Activated CD4-positive, alpha-beta T cell treated with anti-CD3 and anti-CD28 coated beads, Interleukin-2, amount 10 ng/mL, durations not matched to agents 7 days and 5 days (primary cell): ENCODE measurements at regions not wholly inside any gene's neighbourhood (a gene's known extent, or its start where the extent isn't known, plus 50 kb on each side); places are given as distances from the start of the nearest gene placed in this dataset.

Experiments
- CTCF ChIA-PET: fragments of 350-600 bp; sonication (Branson Sonifier 250); formaldehyde crosslinking; loops from one replicate; lab custom pipeline; 2021; ENCODE audit warnings: antibody characterized with exemption; lab: Charles Lee
- POLR2A ChIA-PET: fragments of 350-600 bp; sonication (Branson Sonifier 250); formaldehyde crosslinking; loops from one replicate; lab custom pipeline; 2021; ENCODE audit warnings: antibody characterized with exemption; lab: Charles Lee
- DNase-seq: peaks from one replicate; pipeline ENCODE4 v3.0.0-alpha.2; 2020
- H3K27ac Mint-ChIP-seq: one replicate; pipeline ENCODE4 v1.8.0; 2021; ENCODE audit warnings: mild to moderate bottlenecking, moderate library complexity, mixed read lengths
- H3K27me3 Mint-ChIP-seq: one replicate; pipeline ENCODE4 v1.8.0; 2021; ENCODE audit warnings: mixed read lengths
- H3K36me3 Mint-ChIP-seq: one replicate; pipeline ENCODE4 v1.8.0; 2021; ENCODE audit warnings: low read depth, mixed read lengths
- H3K4me1 Mint-ChIP-seq: one replicate; pipeline ENCODE4 v1.8.0; 2021; ENCODE audit warnings: mixed read lengths
- H3K4me3 Mint-ChIP-seq: one replicate; pipeline ENCODE4 v1.8.0; 2021; ENCODE audit warnings: mild to moderate bottlenecking, moderate library complexity, mixed read lengths
- H3K9me3 Mint-ChIP-seq: one replicate; pipeline ENCODE4 v1.8.0; 2021; ENCODE audit warnings: mixed read lengths

DNA sequence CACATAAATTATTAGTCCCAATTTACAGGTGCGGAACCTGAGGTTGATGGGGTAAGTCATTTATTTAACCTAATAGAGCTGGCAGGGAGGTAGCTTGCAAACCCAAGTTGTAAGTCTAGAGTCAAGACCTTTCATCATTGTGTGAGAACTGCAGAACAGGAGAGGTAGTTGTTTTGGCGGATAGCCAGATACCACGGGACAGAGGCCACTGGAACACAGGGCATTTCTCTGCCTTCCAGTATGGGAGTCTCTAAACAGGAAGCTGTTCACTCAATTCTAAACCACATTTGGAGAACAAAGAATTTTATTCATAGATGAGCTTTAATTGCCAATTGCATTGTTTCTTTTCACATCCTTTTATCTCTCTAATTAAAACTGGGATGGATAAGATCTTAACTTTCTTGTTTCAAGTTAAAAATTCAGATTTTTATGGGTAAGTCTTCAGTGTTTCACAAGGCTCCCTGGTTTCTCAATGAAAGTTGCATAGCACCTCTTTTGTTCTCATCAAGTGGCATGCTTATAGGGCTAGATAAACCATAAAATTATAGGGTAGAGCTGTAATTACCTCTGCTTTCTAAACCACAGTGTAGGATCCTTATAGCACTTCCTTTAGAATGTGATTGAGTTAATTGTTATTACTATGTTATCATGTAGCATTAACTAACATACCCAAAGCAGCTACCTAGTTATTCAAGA, 489.0 kb downstream of the GATA3 start:
- H3K9me3 Mint-ChIP-seq: peaks cover 2% of the 10 kb centered on the region
- no peaks in the 10 kb centered on the region for H3K4me1 Mint-ChIP-seq
- H3K4me3 Mint-ChIP-seq: no peak overlapping the region
- H3K36me3 Mint-ChIP-seq: no peaks in the 10 kb centered on the region
- ChIA-PET CTCF (no interaction called here), POLR2A (no interaction called here)
- H3K27ac Mint-ChIP-seq: no peak overlapping the region
- H3K27me3 Mint-ChIP-seq: no peaks in the 10 kb centered on the region
- no peak for DNase-seq

GRCh38 chr10:8544057-8544380, 489.5 kb downstream of the GATA3 start:
- CTCF ChIA-PET: no interaction called here
- Mint-ChIP-seq H3K27me3 (no peaks in the 10 kb centered on the region), H3K36me3 (no peaks in the 10 kb centered on the region), H3K9me3 (peaks cover 2% of the 10 kb centered on the region), H3K27ac (no peak overlapping the region), H3K4me1 (no peaks in the 10 kb centered on the region), H3K4me3 (no peak overlapping the region)
- DNase-seq: no peak
- POLR2A ChIA-PET: no interaction called here

- Mint-ChIP-seq H3K36me3 (no peaks in the 10 kb centered on the region), H3K27ac (no peak overlapping the region), H3K9me3 (peaks cover 2% of the 10 kb centered on the region), H3K4me3 (no peak overlapping the region), H3K27me3 (no peaks in the 10 kb centered on the region), H3K4me1 (no peaks in the 10 kb centered on the region)
- DNase-seq: no peak
- CTCF ChIA-PET: no interaction called here
- POLR2A ChIA-PET: no interaction called here
These were observed 490.0 kb downstream of the GATA3 start for GRCh38 chr10:8544500-8544899.

DNA sequence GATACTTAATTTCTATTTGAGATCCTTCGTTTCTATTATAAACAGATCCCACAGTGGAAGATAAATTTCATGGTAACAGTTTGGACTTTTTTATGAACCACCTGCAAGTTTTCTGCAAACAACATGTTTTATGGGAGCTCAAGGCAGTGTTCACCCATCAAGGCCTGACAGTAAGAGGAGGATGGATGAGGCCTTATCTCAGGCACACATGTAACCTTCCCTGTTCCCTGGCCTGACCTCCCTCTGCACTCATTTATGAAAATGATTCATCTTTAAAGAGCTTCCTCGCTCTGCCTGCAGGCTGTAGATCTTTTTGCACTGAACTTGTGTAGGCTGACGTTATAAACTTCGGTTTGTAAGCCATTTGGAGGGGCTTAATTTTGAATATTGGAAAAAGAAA, 500.1 kb downstream of the GATA3 start:
- H3K4me1 Mint-ChIP-seq: no peaks in the 10 kb centered on the region
- no peaks in the 10 kb centered on the region for H3K9me3 Mint-ChIP-seq
- H3K4me3 Mint-ChIP-seq: no peak overlapping the region
- CTCF ChIA-PET: no interaction called here
- H3K27me3 Mint-ChIP-seq: no peaks in the 10 kb centered on the region
- DNase-seq: no peak
- H3K27ac Mint-ChIP-seq: no peak overlapping the region
- no peaks in the 10 kb centered on the region for H3K36me3 Mint-ChIP-seq
- POLR2A ChIA-PET: no interaction called here

- Mint-ChIP-seq H3K4me3 (no peak overlapping the region), H3K36me3 (no peaks in the 10 kb centered on the region), H3K27me3 (no peaks in the 10 kb centered on the region), H3K27ac (no peak overlapping the region), H3K4me1 (no peaks in the 10 kb centered on the region), H3K9me3 (no peaks in the 10 kb centered on the region)
- no peak for DNase-seq
- ChIA-PET CTCF (interaction anchor here (1.4 kb wide), 1 partner anchor 44 kb away, joined by 3 read pairs; no protein-coding TSS in a partner anchor), POLR2A (no interaction called here)
These were observed 501.8 kb downstream of the GATA3 start for GRCh38 chr10:8556321-8556720.

- H3K9me3 Mint-ChIP-seq: peaks cover 8% of the 10 kb centered on the region
- no peaks in the 10 kb centered on the region for H3K4me1 Mint-ChIP-seq
- H3K4me3 Mint-ChIP-seq: no peak overlapping the region
- ChIA-PET POLR2A (interaction anchor here (0.6 kb wide), 1 partner anchor 119 kb away, joined by 3 read pairs; no protein-coding TSS in a partner anchor), CTCF (no interaction called here)
- no peaks in the 10 kb centered on the region for H3K36me3 Mint-ChIP-seq
- no peak for DNase-seq
- no peaks in the 10 kb centered on the region for H3K27me3 Mint-ChIP-seq
- H3K27ac Mint-ChIP-seq: no peak overlapping the region
These were observed 509.0 kb downstream of the GATA3 start for GRCh38 chr10:8563478-8563877.

- Mint-ChIP-seq H3K4me3 (no peak overlapping the region), H3K9me3 (peaks cover 12% of the 10 kb centered on the region), H3K27me3 (peaks cover 6% of the 10 kb centered on the region), H3K27ac (no peak overlapping the region), H3K4me1 (no peaks in the 10 kb centered on the region), H3K36me3 (no peaks in the 10 kb centered on the region)
- CTCF ChIA-PET: no interaction called here
- POLR2A ChIA-PET: no interaction called here
- no peak for DNase-seq
These were observed 512.2 kb downstream of the GATA3 start for GRCh38 chr10:8566737-8567136.

GRCh38 chr10:8568401-8568800, 513.9 kb downstream of the GATA3 start:
- ChIA-PET CTCF (no interaction called here), POLR2A (no interaction called here)
- Mint-ChIP-seq H3K27ac (no peak overlapping the region), H3K36me3 (no peaks in the 10 kb centered on the region), H3K9me3 (peaks cover 12% of the 10 kb centered on the region), H3K4me3 (no peak overlapping the region), H3K4me1 (no peaks in the 10 kb centered on the region), H3K27me3 (peaks cover 6% of the 10 kb centered on the region)
- DNase-seq: no peak

GRCh38 chr10:8575620-8576019, 521.1 kb downstream of the GATA3 start:
- ChIA-PET CTCF (no interaction called here), POLR2A (no interaction called here)
- Mint-ChIP-seq H3K9me3 (peaks cover 3% of the 10 kb centered on the region), H3K36me3 (no peaks in the 10 kb centered on the region), H3K4me1 (peaks cover 11% of the 10 kb centered on the region), H3K27me3 (peaks cover 13% of the 10 kb centered on the region), H3K4me3 (no peak overlapping the region), H3K27ac (no peak overlapping the region)
- no peak for DNase-seq

DNA sequence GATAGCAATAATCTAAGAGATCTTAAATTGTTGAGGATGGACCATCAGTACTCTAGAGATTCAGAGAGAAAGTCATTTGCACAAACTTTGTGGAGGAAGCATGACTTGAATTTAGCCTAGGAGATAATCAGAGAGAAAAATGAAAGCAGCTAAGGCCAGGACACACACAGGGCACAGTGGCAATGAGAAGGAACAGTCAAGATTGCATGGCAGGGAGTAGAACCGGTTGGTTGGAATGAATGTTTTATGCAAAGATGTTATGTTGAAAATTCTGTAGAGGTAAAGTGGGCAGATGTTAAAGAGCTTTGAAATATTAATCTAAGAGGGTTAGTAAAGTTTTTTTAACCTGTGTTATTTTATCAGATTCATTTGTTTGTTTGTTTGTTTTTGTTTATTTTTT, 521.8 kb downstream of the GATA3 start:
- ChIA-PET CTCF (no interaction called here), POLR2A (no interaction called here)
- Mint-ChIP-seq H3K36me3 (no peaks in the 10 kb centered on the region), H3K27ac (no peak overlapping the region), H3K9me3 (peaks cover 3% of the 10 kb centered on the region), H3K4me1 (peaks cover 11% of the 10 kb centered on the region), H3K4me3 (no peak overlapping the region), H3K27me3 (peaks cover 8% of the 10 kb centered on the region)
- no peak for DNase-seq

GRCh38 chr10:8576911-8577310, 522.4 kb downstream of the GATA3 start:
- Mint-ChIP-seq H3K9me3 (peaks cover 3% of the 10 kb centered on the region), H3K4me1 (peaks cover 11% of the 10 kb centered on the region), H3K36me3 (no peaks in the 10 kb centered on the region), H3K4me3 (no peak overlapping the region), H3K27me3 (peaks cover 7% of the 10 kb centered on the region), H3K27ac (no peak overlapping the region)
- no peak for DNase-seq
- POLR2A ChIA-PET: no interaction called here
- CTCF ChIA-PET: no interaction called here

GRCh38 chr10:8577686-8578085, 523.2 kb downstream of the GATA3 start:
- H3K27me3 Mint-ChIP-seq: peaks cover 7% of the 10 kb centered on the region
- ChIA-PET CTCF (no interaction called here), POLR2A (no interaction called here)
- no peak overlapping the region for H3K27ac Mint-ChIP-seq
- no peak overlapping the region for H3K4me3 Mint-ChIP-seq
- H3K4me1 Mint-ChIP-seq: peaks cover 11% of the 10 kb centered on the region
- H3K9me3 Mint-ChIP-seq: peaks cover 3% of the 10 kb centered on the region
- H3K36me3 Mint-ChIP-seq: no peaks in the 10 kb centered on the region
- DNase-seq: no peak

- peaks cover 7% of the 10 kb centered on the region for H3K27me3 Mint-ChIP-seq
- ChIA-PET POLR2A (no interaction called here), CTCF (interaction anchor here (0.6 kb wide), 1 partner anchor 865 kb away, joined by 3 read pairs; no protein-coding TSS in a partner anchor)
- H3K4me1 Mint-ChIP-seq: peaks cover 7% of the 10 kb centered on the region
- no peaks in the 10 kb centered on the region for H3K36me3 Mint-ChIP-seq
- no peaks in the 10 kb centered on the region for H3K9me3 Mint-ChIP-seq
- no peak overlapping the region for H3K27ac Mint-ChIP-seq
- no peak overlapping the region for H3K4me3 Mint-ChIP-seq
- no peak for DNase-seq
These were observed 527.2 kb downstream of the GATA3 start for GRCh38 chr10:8581521-8582225.
